GM12891 (cell line): ENCODE measurements at regions not wholly inside any gene's neighbourhood (a gene's known extent, or its start where the extent isn't known, plus 50 kb on each side); places are given as distances from the start of the nearest gene placed in this dataset.

ENCODE experiments used
- DNase-seq: peaks from one replicate; pipeline ENCODE4 v3.0.0; 2011; ENCODE audit warnings: low spot score; ENCODE audit not compliant: insufficient read length
- FAIRE-seq: peaks from 2 replicates; lab custom pipeline; 2011; peaks lifted over from hg19 to GRCh38; lab: Jason Lieb, UNC
- PAX5 ChIP-seq: IDR thresholded peaks from 2 replicates; pipeline ENCODE4 v1.6.1; 2011; ENCODE audit warnings: low read length, moderate library complexity, mild to moderate bottlenecking; ENCODE audit not compliant: insufficient read depth, severe bottlenecking
- POLR2A ChIP-seq: IDR thresholded peaks from 2 replicates; pipeline ENCODE4 v1.6.1; 2011; ENCODE audit warnings: low read depth, low read length, control low read depth
- POLR2AphosphoS5 ChIP-seq: IDR thresholded peaks from 2 replicates; pipeline ENCODE4 v1.6.1; 2011; ENCODE audit warnings: low read depth, low read length, control low read depth
- POU2F2 ChIP-seq: IDR thresholded peaks from 2 replicates; pipeline ENCODE4 v1.6.1; 2011; ENCODE audit warnings: low read depth, mild to moderate bottlenecking, control low read depth, low read length, moderate library complexity
- SPI1 ChIP-seq: IDR thresholded peaks from 2 replicates; pipeline ENCODE4 v1.6.1; 2011; ENCODE audit warnings: low read depth, low read length, control low read depth
- TAF1 ChIP-seq: IDR thresholded peaks from 2 replicates; pipeline ENCODE4 v1.6.1; 2011; ENCODE audit warnings: low read depth, low read length, control low read depth

- DNase-seq (no peak), FAIRE-seq (no peak)
- no peak for TF ChIP-seq PAX5
- TF ChIP-seq POLR2AphosphoS5: no peak
- no peak for TF ChIP-seq POU2F2
- no peak for TF ChIP-seq TAF1
- no peak for TF ChIP-seq SPI1
- TF ChIP-seq POLR2A: no peak
These were observed 667.2 kb downstream of the GALC start for GRCh38 chr14:87325741-87326140.

- DNase-seq: no peak
- TF ChIP-seq POLR2AphosphoS5: no peak
- TF ChIP-seq TAF1: no peak
- no peak for TF ChIP-seq POLR2A
- no peak for TF ChIP-seq SPI1
- no peak for TF ChIP-seq POU2F2
- no peak for TF ChIP-seq PAX5
- FAIRE-seq: no peak
These were observed 669.8 kb downstream of the GALC start for GRCh38 chr14:87323191-87323590.

GRCh38 chr14:87321548-87321947 is 671.4 kb downstream of the GALC start:
- FAIRE-seq (no peak), DNase-seq (no peak)
- TF ChIP-seq PAX5: no peak
- TF ChIP-seq SPI1: no peak
- TF ChIP-seq POU2F2: no peak
- TF ChIP-seq POLR2A: no peak
- no peak for TF ChIP-seq POLR2AphosphoS5
- no peak for TF ChIP-seq TAF1

- DNase-seq (no peak), FAIRE-seq (no peak)
- TF ChIP-seq POLR2AphosphoS5 (no peak), TAF1 (no peak), POU2F2 (no peak)
These were observed 680.1 kb downstream of the GALC start for GRCh38 chr14:87312894-87313205.

GRCh38 chr14:87312169-87312893 is 680.7 kb downstream of the GALC start:
- no peak for TF ChIP-seq PAX5
- TF ChIP-seq POU2F2: no peak
- TF ChIP-seq TAF1: no peak
- TF ChIP-seq POLR2A: no peak
- no peak for TF ChIP-seq SPI1
- no peak for TF ChIP-seq POLR2AphosphoS5
- DNase-seq (no peak), FAIRE-seq (no peak)

GRCh38 chr14:87309557-87309956 is 683.4 kb downstream of the GALC start:
- DNase-seq (no peak), FAIRE-seq (no peak)
- no peak for TF ChIP-seq SPI1
- no peak for TF ChIP-seq PAX5
- no peak for TF ChIP-seq TAF1
- no peak for TF ChIP-seq POLR2AphosphoS5
- no peak for TF ChIP-seq POLR2A
- TF ChIP-seq POU2F2: no peak

- DNase-seq: no peak
- no peak for TF ChIP-seq POU2F2
- no peak for TF ChIP-seq POLR2A
- no peak for TF ChIP-seq PAX5
- no peak for TF ChIP-seq TAF1
- TF ChIP-seq POLR2AphosphoS5: no peak
- no peak for TF ChIP-seq SPI1
- no peak for FAIRE-seq
These were observed 686.4 kb downstream of the GALC start for GRCh38 chr14:87306409-87307168.

GRCh38 chr14:87305345-87305744 is 687.6 kb downstream of the GALC start:
- TF ChIP-seq POLR2A (no peak), POLR2AphosphoS5 (no peak), POU2F2 (no peak), PAX5 (no peak), TAF1 (no peak), SPI1 (no peak)
- DNase-seq: no peak
- FAIRE-seq: no peak

- FAIRE-seq: no peak
- DNase-seq: no peak
- TF ChIP-seq POU2F2 (no peak), POLR2A (no peak), PAX5 (no peak), SPI1 (no peak), POLR2AphosphoS5 (no peak), TAF1 (no peak)
These were observed 688.6 kb downstream of the GALC start for GRCh38 chr14:87304404-87304803.

- TF ChIP-seq SPI1 (no peak), POLR2AphosphoS5 (no peak), POLR2A (no peak), TAF1 (no peak), PAX5 (no peak), POU2F2 (no peak)
- no peak for DNase-seq
- no peak for FAIRE-seq
These were observed 706.2 kb downstream of the GALC start for GRCh38 chr14:87286826-87287225.
